Spleen (tissue), 11 donors: ENCODE measurements at regions not wholly inside any gene's neighbourhood (a gene's known extent, or its start where the extent isn't known, plus 50 kb on each side); places are given as distances from the start of the nearest gene placed in this dataset.

ENCODE experiments used
- DNase-seq: peaks from one replicate; pipeline ENCODE4 v3.0.0-alpha.2; 2020
- H3K27ac ChIP-seq, 8 donors: fragments of 200-600 bp; sonication (generic) in 7 of 8; 1 replicate in 4 of 8; 2 replicates in 4 of 8; pipeline versions ENCODE4 v1.5.0 to v1.8.0; 2016 to 2021; ENCODE audit warnings: inconsistent platforms in 4 of 8, mild to moderate bottlenecking in 4 of 8, moderate library complexity in 1 of 8
- H3K27me3 ChIP-seq, 7 donors: fragments of 200-600 bp; sonication (generic) in 6 of 7; replicated peaks in 1 of 7; 1 replicate in 4 of 7; 2 replicates in 3 of 7; pipeline versions ENCODE4 v1.5.0 to v1.8.0; 2016 to 2021; ENCODE audit warnings: inconsistent platforms in 3 of 7, mild to moderate bottlenecking in 1 of 7
- H3K36me3 ChIP-seq, 6 donors: fragments of 200-600 bp; sonication (generic) in 5 of 6; 1 replicate in 4 of 6; 2 replicates in 2 of 6; pipeline versions ENCODE4 v1.5.0 to v1.8.0; 2016 to 2021; ENCODE audit warnings: inconsistent platforms in 2 of 6
- H3K4me1 ChIP-seq, 6 donors: fragments of 200-600 bp; sonication (generic) in 5 of 6; 1 replicate in 3 of 6; 2 replicates in 3 of 6; pipeline versions ENCODE4 v1.5.0 to v1.8.0; 2016 to 2021; ENCODE audit warnings: inconsistent platforms in 3 of 6
- H3K4me3 ChIP-seq, 8 donors: fragments of 200-600 bp; sonication (generic) in 7 of 8; 1 replicate in 4 of 8; 2 replicates in 4 of 8; pipeline versions ENCODE4 v1.5.0 to v1.8.0; 2016 to 2021; ENCODE audit warnings: inconsistent platforms in 4 of 8, mild to moderate bottlenecking in 4 of 8, moderate library complexity in 2 of 8
- H3K9me3 ChIP-seq, 8 donors: fragments of 200-600 bp; sonication (generic) in 7 of 8; 1 replicate in 4 of 8; 2 replicates in 4 of 8; pipeline versions ENCODE4 v1.5.0 to v1.8.0; 2016 to 2021; ENCODE audit warnings: inconsistent platforms in 4 of 8
- POLR2A ChIP-seq, 3 donors: fragments of 450-650 bp; IDR thresholded peaks; one replicate each; pipeline ENCODE4 v1.5.1; 2017; ENCODE audit warnings: antibody characterized with exemption in 3 of 3, mild to moderate bottlenecking in 1 of 3
- POLR2AphosphoS5 ChIP-seq, 3 donors: sonication (generic); formaldehyde crosslinking; IDR thresholded peaks; one replicate each; pipeline ENCODE4 v1.5.1; 2017; ENCODE audit warnings: antibody characterized with exemption in 3 of 3
- WGBS, 5 donors: extraction: QIAGEN DNeasy Blood & Tissue Kit in 3 of 5; methylation state at CpG; one replicate each; pipeline versions ENCODE4 v1.1.5 to v1.1.7; 2013 to 2018; 5-methylcytosine and 5-hydroxymethylcytosine counted together
- intact Hi-C: fragments of 100-400 bp; cut with DNase I; formaldehyde crosslinking; loops from one replicate; pipeline ENCODE4 v1.15.0; 2023; ENCODE audit warnings: low total_unique reads
- TF ChIP-seq, protein P1 (sequence below), 11 experiments: fragments of 200-600 bp in 7 of 11; fragments of 450-650 bp in 4 of 11; sonication (generic) in 4 of 11; IDR thresholded peaks in 8 of 11; conservative IDR thresholded peaks in 3 of 11; 1 replicate in 7 of 11; 2 replicates in 4 of 11; pipeline versions ENCODE4 v1.4.0 to v1.8.0; 2016 to 2021; ENCODE audit warnings: antibody characterized with exemption in 11 of 11, inconsistent platforms in 4 of 11, mild to moderate bottlenecking in 1 of 11
- donor health status: healthy with polysubstance abuse.
- donor health status: DM: no; HTN: no; CAD: no; lungs with moderate emphysema.
- donor health status: DM: no; HTN: no; CAD: no.
- donor health status: Bipolar disorder and iron deficiency.
- donor health status: healthy.
- donor health status: DM: no; HTN: no; CAD: no.
- donor health status: DM: yes; HTN: yes; CAD: no.

DNA sequence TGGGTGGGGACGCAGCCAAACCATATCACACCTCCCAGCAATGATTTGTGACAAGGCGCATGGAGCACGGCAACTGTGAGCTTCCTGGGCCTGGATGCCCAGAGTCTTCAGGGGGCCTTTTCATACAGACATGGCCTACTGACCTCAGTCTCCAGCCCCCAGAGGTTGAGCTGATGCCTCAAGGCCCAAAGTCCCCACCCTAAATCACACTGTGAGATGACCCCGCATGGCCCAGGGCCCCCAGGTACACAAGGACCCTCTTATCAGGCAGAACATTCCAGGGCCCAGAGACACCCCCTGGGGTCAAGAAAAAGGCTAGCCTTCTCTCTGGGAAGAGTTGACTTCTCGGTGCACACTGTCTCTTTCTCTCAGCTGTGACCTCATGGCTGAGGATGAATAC is 179.7 kb upstream of the C1orf174 start:
- no peak overlapping the region for H3K4me3 ChIP-seq
- intact Hi-C loops, result no loop called here
- TF ChIP-seq POLR2A (IDR thresholded peaks at IDR 0.05) (no peak), POLR2AphosphoS5 (IDR thresholded peaks at IDR 0.05) (no peak)
- TF ChIP-seq, protein P1, sequence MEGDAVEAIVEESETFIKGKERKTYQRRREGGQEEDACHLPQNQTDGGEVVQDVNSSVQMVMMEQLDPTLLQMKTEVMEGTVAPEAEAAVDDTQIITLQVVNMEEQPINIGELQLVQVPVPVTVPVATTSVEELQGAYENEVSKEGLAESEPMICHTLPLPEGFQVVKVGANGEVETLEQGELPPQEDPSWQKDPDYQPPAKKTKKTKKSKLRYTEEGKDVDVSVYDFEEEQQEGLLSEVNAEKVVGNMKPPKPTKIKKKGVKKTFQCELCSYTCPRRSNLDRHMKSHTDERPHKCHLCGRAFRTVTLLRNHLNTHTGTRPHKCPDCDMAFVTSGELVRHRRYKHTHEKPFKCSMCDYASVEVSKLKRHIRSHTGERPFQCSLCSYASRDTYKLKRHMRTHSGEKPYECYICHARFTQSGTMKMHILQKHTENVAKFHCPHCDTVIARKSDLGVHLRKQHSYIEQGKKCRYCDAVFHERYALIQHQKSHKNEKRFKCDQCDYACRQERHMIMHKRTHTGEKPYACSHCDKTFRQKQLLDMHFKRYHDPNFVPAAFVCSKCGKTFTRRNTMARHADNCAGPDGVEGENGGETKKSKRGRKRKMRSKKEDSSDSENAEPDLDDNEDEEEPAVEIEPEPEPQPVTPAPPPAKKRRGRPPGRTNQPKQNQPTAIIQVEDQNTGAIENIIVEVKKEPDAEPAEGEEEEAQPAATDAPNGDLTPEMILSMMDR (IDR thresholded peaks at IDR 0.05 in 8 of 11, conservative IDR thresholded peaks at IDR 0.05 in 3 of 11), result no peak
- H3K4me1 ChIP-seq, result no peaks in the 10 kb centered on the region
- WGBS, 5 donors, result 72 to 97% (median 77%) methylated on average over 4 to 5 of the region's 5 CpGs
- no peak overlapping the region for H3K27ac ChIP-seq
- peaks cover 0 to 38% (median 0%) of the 10 kb centered on the region in 7 donors for H3K27me3 ChIP-seq
- no peaks in the 10 kb centered on the region for H3K36me3 ChIP-seq
- peaks cover 0 to 16% (median 0%) of the 10 kb centered on the region in 8 donors for H3K9me3 ChIP-seq
- peak; percentile 17 for DNase-seq

DNA sequence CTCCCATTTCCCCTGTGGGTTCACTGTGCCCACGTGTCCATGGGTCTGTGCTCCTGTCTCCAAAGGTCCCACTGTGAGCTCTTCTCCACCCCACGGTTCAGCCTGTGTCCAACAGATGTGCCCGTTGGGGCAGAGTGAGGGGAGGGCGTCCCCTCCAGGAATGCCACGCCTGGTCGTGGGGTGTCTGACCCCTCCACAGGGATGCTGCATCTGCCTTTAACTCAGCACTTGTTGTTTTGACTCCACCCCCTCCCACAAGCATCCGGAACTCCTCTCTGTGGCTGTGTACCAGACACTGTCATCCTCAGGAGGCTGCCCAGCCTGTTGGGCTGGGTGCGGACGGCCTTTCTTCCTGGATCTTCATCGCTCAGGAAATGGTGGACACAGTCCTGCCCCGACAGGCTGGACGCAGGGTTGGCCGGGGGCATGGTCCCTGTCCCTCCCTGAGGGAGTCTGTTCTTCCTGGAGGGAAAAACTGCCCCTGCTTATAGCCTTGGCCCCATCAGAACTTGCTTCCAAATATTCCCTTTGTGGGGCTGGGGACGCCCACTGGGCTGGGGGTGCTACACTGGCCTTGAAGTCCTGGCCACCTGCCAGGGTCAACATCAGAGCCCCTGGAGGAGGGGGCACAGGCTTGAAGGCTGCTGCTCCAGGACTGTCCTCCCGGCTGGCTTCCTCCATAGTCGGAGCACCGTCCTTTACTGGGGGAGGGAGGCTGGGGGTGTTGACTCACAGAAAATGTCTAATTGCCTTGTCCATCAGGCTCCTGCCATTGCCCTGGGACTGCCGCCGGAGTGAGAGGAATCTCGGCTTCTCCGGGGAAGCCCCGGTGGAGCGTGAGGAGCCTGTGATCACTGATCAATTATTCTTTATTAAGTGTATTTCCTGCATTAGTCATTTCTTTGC is 182.0 kb upstream of the C1orf174 start:
- TF ChIP-seq POLR2A (IDR thresholded peaks at IDR 0.05), result no peak
- no peak for TF ChIP-seq POLR2AphosphoS5 (IDR thresholded peaks at IDR 0.05)
- TF ChIP-seq, protein P1 (IDR thresholded peaks at IDR 0.05 in 8 of 11, conservative IDR thresholded peaks at IDR 0.05 in 3 of 11), result no peak
- no peaks in the 10 kb centered on the region for H3K4me1 ChIP-seq
- no peaks in the 10 kb centered on the region for H3K36me3 ChIP-seq
- 63 to 76% (median 69%) methylated on average over 22 to 23 of the region's 23 CpGs for WGBS, 5 donors
- H3K4me3 ChIP-seq, result no peak overlapping the region
- DNase-seq, result peak; percentile 56
- H3K9me3 ChIP-seq, result peaks cover 0 to 16% (median 0%) of the 10 kb centered on the region in 8 donors
- H3K27me3 ChIP-seq, result peaks cover 0 to 31% (median 0%) of the 10 kb centered on the region in 7 donors
- no peak overlapping the region for H3K27ac ChIP-seq
- intact Hi-C loops, result no loop called here

DNA sequence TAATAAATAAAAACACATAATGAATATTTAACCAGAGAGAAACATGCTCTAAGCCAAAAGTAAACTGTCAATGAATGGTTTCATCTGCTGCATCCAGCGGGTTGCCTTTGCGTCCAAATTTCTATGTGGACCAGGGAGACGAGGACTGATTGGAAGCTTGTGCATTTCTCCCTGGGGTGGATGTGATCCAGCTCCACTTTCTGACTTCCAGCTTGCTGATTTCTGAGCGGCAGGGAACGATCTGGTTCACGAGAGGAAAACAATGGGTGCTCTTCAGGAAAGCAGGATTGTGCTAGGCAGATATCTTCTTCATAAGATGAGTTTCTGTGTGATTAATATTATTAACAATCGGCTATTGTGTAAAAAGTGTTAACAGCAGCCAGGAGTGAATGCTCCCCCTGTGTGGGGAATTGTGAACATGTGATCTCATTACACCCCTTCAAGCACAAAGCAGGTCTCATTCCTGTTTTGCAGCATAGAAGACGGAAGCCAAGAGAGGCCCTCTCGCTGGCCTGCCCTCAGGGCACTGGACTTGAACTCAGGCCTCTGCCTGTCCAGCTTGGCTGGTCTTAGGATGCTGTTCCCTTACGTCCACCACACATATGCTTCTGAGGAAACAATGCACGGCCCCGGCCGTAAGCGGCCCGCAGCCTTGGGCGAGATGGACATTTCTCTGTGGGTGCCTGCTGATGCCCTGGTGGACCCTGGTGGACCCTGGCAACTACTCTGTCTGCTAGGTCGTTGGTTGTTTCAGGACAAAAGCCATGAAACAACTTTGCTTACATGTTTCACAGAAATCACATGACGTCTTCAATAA is 183.4 kb upstream of the C1orf174 start:
- DNase-seq, result peak; percentile 47
- no peak overlapping the region for H3K4me3 ChIP-seq
- no peaks in the 10 kb centered on the region for H3K4me1 ChIP-seq
- H3K27ac ChIP-seq, result no peak overlapping the region
- no peak for TF ChIP-seq POLR2AphosphoS5 (IDR thresholded peaks at IDR 0.05)
- TF ChIP-seq POLR2A (IDR thresholded peaks at IDR 0.05), result no peak
- TF ChIP-seq, protein P1 (IDR thresholded peaks at IDR 0.05 in 8 of 11, conservative IDR thresholded peaks at IDR 0.05 in 3 of 11), result no peak
- peaks cover 0 to 16% (median 0%) of the 10 kb centered on the region in 8 donors for H3K9me3 ChIP-seq
- intact Hi-C loops, result no loop called here
- no peaks in the 10 kb centered on the region for H3K36me3 ChIP-seq
- peaks cover 0 to 31% (median 0%) of the 10 kb centered on the region in 7 donors for H3K27me3 ChIP-seq
- WGBS, 5 donors, result 74 to 81% (median 78%) methylated on average over 17 to 18 of the region's 18 CpGs
